GM18505 (cell line): ENCODE measurements at regions not wholly inside any gene's neighbourhood (a gene's known extent, or its start where the extent isn't known, plus 50 kb on each side); places are given as distances from the start of the nearest gene placed in this dataset.

Experiments
- ATAC-seq: cut with Tn5 transposase; IDR thresholded peaks from one replicate; pipeline ENCODE4 v1.9.1; 2021; ENCODE audit not compliant: unreplicated experiment
- POLR2A ChIP-seq: IDR thresholded peaks from 4 replicates; pipeline ENCODE4 v1.6.1; 2011; ENCODE audit warnings: borderline replicate concordance; ENCODE audit not compliant: insufficient read depth, insufficient read length; ENCODE audit errors: extremely low read depth

GRCh38 chr7:156034397-156034796 lies 222.1 kb upstream of the SHH start:
- no peak for TF ChIP-seq POLR2A
- peak; percentile 84 for ATAC-seq

- TF ChIP-seq POLR2A, result no peak
- no peak for ATAC-seq
These were observed 220.7 kb upstream of the SHH start for GRCh38 chr7:156032973-156033372.

GRCh38 chr7:156031679-156032478 lies 219.6 kb upstream of the SHH start:
- no peak for ATAC-seq
- no peak for TF ChIP-seq POLR2A

- no peak for TF ChIP-seq POLR2A
- no peak for ATAC-seq
These were observed 217.3 kb upstream of the SHH start for GRCh38 chr7:156029460-156030007.

- TF ChIP-seq POLR2A, result no peak
- no peak for ATAC-seq
These were observed 216.3 kb upstream of the SHH start for GRCh38 chr7:156028521-156028920.

GRCh38 chr7:156027821-156028220 lies 215.6 kb upstream of the SHH start:
- no peak for ATAC-seq
- no peak for TF ChIP-seq POLR2A

GRCh38 chr7:156026603-156027002 lies 214.3 kb upstream of the SHH start:
- TF ChIP-seq POLR2A, result no peak
- no peak for ATAC-seq

- no peak for ATAC-seq
- TF ChIP-seq POLR2A, result no peak
These were observed 213.9 kb upstream of the SHH start for GRCh38 chr7:156026076-156026600.

GRCh38 chr7:156025675-156026074 lies 213.4 kb upstream of the SHH start:
- no peak for TF ChIP-seq POLR2A
- no peak for ATAC-seq

GRCh38 chr7:156024201-156024600 lies 211.9 kb upstream of the SHH start:
- ATAC-seq, result no peak

GRCh38 chr7:156022483-156023459 lies 210.5 kb upstream of the SHH start:
- no peak for ATAC-seq
- TF ChIP-seq POLR2A, result no peak

More at GRCh38 chr7:156024201-156024600, 211.9 kb upstream of the SHH start:
- no peak for TF ChIP-seq POLR2A

- TF ChIP-seq POLR2A, result no peak
These were observed 209.2 kb upstream of the SHH start for GRCh38 chr7:156021471-156021870.

GRCh38 chr7:156020566-156020965 lies 208.3 kb upstream of the SHH start:
- no peak for ATAC-seq
- no peak for TF ChIP-seq POLR2A

More at GRCh38 chr7:156021471-156021870, 209.2 kb upstream of the SHH start:
- ATAC-seq, result no peak
